ENCODE measurements at regions not wholly inside any gene's neighbourhood (a gene's known extent, or its start where the extent isn't known, plus 50 kb on each side); places are given as distances from the start of the nearest gene placed in this dataset.

- TF ChIP-seq POLR2A (IDR thresholded peaks at IDR 0.05; ENCODE audit: low read depth) (no peak), CTCF (IDR thresholded peaks at IDR 0.05) (no peak), POLR2AphosphoS5 (IDR thresholded peaks at IDR 0.05) (no peak), EP300 (IDR thresholded peaks at IDR 0.05) (no peak)
These were observed 366.3 kb downstream of the AACS start for GRCh38 chr12:125431516-125431915.
